Hippocampal formation (tissue), 2 donors: ENCODE measurements at regions not wholly inside any gene's neighbourhood (a gene's known extent, or its start where the extent isn't known, plus 50 kb on each side); places are given as distances from the start of the nearest gene placed in this dataset.
"Not testable (repeated sequence)": the region's sequence is repeated elsewhere in the genome, so short reads cannot be mapped to it uniquely, and the experiment has no call there.

Experiments
- DNase-seq, 2 donors: peaks; one replicate each; lab custom pipeline; 2025; lab: John Stamatoyannopoulos, UW

- DNase-seq, result no peak
Observed at GRCh38 chr9:12416716-12417115, 276.5 kb upstream of the TYRP1 start.

DNA sequence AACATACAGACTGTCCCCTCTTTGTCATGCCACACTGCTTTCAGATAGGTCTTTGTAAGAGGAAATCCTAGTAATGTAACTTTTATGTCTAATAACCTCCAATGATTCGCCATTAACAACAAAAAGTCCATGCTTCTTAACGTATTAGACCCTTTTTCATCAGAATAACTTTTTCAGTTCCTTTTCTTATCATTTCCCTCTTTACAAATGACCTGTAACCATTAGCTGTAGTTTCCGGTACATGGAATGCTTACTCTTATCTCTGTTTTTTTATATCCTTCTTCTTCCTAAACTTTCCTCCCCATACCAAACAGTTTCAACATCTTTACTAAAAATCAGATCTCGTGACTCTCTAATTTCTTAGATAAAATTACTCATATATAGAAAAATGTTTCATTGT is 268.9 kb upstream of the TYRP1 start:
- no peak for DNase-seq

DNA sequence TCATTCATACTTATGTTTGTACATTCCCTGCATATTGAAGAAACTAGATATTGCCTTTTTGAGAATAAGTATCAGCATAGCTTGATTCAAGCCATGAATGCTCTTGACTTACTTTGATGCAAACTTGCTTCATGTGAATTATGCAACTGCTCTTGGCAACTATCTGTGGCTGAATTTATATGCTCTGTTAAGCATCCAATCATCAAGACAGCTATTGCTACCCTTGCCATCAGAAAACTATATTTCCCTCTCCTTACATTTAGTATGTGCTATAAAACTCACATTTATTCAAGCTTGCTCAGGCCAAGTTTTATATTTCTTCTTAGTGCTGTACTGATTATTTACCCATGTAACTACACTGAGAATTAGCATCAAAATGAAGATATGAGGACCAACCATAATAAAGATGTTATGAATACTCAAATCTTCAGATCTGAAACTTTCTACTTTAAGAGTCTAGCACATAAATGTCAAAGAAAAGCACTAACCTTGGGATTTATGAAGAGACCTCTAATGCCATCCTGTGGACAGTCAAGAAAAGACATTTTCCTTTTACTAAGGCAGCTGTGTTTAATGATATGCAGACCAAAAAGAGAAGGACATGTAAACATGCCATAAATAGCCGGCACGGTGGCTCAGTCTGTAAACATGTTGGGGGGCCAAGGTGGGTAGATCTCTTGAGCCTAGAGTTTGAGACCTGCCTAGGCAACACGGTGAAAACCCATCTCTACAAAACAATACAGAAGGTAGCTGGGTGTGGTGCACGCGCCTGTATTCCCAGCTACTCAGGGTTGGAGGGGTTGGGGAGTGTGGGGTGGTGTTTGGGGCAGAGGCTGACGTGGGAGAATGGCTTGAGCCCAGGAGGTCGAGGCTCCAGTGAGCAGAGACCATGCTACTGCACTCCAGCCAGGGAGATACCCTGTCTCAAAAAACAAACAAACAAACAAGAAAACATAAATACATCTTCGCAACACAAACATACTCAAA is 267.0 kb upstream of the TYRP1 start:
- DNase-seq, result peak in 1 of 2 donors; percentile 13

GRCh38 chr9:12439267-12439666 is 253.9 kb upstream of the TYRP1 start:
- DNase-seq, result no peak

GRCh38 chr9:12441080-12441479 is 252.1 kb upstream of the TYRP1 start:
- not testable (repeated sequence) for DNase-seq

- DNase-seq, result no peak
Observed at GRCh38 chr9:12441506-12441905, 251.7 kb upstream of the TYRP1 start.

- DNase-seq, result no peak
Observed at GRCh38 chr9:12448246-12448645, 244.9 kb upstream of the TYRP1 start.

DNA sequence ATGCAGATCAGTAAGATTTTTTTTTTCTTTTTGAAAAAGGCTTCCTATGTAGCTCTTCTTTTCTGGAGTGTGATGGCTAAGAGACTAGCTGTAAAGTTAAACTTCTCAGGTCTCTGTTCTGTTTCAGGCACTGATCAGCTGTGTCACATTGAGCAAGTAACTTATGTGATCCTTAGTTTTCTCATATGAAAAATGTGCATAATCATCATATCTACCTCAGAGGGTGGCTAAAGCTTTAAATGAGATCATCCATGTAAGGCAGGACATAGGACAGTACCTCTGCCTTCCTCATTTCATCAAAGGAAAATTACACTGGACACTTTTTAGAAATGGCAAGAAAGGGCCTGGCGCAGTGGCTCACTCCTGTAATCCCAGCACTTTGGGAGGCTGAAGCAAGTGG is 235.9 kb upstream of the TYRP1 start:
- no peak for DNase-seq

GRCh38 chr9:12461763-12462460 is 231.3 kb upstream of the TYRP1 start:
- no peak for DNase-seq

- DNase-seq, result no peak
Observed at GRCh38 chr9:12462861-12463260, 230.3 kb upstream of the TYRP1 start.

- no peak for DNase-seq
Observed at GRCh38 chr9:12463641-12464040, 229.5 kb upstream of the TYRP1 start.

GRCh38 chr9:12464400-12464799 is 228.8 kb upstream of the TYRP1 start:
- DNase-seq, result no peak

DNA sequence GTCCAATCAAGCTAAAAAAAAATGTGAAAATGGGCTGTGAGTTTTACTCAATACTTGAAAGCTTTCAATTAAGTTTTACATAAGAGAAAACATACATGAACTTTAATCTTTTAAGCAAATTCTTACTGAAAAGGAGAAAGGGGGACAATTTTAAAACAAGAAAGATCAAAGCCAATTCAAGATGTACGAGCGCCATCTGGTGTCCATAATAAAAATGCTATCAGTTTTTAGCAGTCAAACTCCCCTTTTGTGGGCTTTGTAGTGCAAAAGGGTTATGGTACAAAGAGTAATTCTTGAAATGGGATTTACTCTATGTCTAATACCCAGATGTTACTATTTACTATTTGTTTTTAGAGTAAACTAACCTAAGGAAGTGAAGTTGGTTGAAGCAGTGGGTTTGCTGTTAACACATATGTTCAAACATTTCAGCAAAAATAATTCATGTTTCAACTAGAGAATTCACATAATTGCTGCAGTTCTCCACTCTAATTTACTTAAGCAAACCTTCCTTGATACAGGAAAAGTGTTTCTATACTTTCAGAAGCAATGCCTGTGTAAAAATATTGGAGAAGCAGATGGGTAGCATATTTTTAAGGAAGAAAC is 228.2 kb upstream of the TYRP1 start:
- DNase-seq, result peak in 1 of 2 donors; percentile 36

DNA sequence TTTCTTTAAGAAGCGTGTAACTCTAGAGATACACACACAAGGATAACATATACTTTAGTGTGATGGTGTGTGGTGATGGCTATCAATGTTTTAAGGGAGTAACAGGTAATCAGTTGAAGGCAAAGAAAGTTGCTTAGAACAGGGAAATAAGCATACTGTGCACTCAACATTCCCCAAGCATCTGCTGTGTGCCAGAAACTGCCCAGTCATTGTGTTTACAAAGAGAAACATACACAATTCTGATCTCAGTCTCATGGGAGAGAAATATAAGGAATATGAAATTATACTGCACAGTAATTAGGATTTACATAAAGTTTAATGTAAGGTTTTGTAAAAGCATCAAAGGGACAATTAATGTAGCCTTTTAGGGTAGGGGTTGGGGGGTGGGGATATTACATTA is 224.1 kb upstream of the TYRP1 start:
- no peak for DNase-seq

DNA sequence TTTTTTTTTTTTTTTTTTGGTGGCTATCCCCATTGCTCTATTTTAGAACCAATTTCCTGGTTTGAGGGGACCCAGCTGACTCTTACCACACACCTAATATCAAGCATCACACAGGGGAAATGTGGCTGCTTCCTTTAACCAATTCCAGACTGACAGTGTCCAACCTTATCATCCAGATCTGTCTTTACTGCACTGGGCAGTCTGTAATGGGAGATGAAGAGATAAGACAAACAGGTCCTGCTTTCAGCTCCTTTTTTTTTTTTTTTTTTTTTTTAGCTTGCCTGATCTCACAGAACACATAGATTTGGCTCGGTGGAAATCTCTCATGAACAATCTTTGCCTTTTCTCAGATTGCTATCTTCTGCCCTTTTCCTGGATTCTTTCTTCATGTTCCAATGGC is 198.8 kb upstream of the TYRP1 start:
- DNase-seq, result no peak

- no peak for DNase-seq
Observed at GRCh38 chr9:12497790-12498189, 195.4 kb upstream of the TYRP1 start.

GRCh38 chr9:12502520-12502919 is 190.7 kb upstream of the TYRP1 start:
- DNase-seq, result no peak

- DNase-seq, result no peak
Observed at GRCh38 chr9:12503606-12504122, 189.5 kb upstream of the TYRP1 start.

GRCh38 chr9:12510551-12510950 is 182.6 kb upstream of the TYRP1 start:
- DNase-seq, result no peak

GRCh38 chr9:12511726-12512125 is 181.5 kb upstream of the TYRP1 start:
- no peak for DNase-seq

DNA sequence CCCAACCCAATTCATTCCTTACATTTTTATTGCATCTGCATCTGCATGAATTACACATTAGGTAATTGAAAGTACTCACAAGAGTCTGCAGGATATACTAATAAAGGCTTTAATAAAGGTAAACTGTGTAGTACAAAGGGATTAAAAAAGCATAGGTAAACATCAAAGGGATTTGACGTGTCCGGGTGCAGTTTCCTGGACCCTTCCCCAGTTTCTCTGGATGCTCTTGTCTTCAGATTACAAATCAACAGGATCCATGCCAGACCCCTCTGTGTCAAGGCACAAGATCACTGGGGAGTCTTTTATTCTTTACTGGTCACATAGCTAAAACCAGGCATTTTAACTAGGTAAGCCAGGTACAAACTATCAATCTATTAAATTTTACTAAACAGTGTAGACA is 177.2 kb upstream of the TYRP1 start:
- DNase-seq, result no peak

DNA sequence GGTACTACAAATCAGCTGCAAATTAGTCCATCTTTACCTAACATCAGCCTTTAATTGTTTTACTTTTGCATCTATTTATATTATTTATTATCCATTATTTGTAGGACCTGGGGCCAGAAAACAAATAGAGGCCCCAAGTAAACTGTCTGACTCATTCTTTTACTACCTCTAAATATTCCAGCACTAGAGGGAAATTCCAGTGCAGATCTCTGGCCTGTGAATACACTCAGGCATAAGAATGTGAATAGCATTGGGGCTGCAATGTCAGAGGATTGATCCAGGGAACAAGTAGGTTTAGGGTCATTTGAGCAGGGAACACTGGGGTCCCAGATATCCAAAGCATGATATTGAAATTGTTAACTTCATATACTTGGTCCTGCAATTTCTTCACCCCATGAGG is 176.6 kb upstream of the TYRP1 start:
- DNase-seq, result no peak
